ENCODE measurements at regions not wholly inside any gene's neighbourhood (a gene's known extent, or its start where the extent isn't known, plus 50 kb on each side); places are given as distances from the start of the nearest gene placed in this dataset.
"Not testable (repeated sequence)": the region's sequence is repeated elsewhere in the genome, so short reads cannot be mapped to it uniquely, and the experiment has no call there.

- DNase-seq: no peak
These were observed 581.4 kb upstream of the DPPA4 start for GRCh38 chr3:109918740-109919139.

DNA sequence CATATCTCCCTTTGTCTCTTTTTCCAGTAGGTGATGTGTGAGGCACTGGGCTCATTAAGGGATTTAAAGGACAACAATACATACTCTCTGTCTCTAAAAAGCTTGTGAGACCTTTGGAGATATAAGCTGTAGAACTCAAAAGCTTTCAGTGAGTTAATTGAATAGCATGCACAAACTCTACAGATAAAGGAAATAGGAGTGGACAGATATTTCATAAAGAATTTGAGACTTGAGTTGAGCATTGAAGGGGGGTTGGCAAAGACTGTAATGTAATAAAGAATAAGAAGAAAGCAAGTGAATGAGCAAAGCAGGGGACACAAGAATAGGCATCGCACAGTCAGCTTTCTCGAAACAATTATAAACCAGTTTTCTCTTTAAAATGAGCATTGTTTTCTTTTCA, 583.4 kb upstream of the DPPA4 start:
- no peak for DNase-seq

GRCh38 chr3:109921509-109921908, 584.2 kb upstream of the DPPA4 start:
- no peak for DNase-seq

DNA sequence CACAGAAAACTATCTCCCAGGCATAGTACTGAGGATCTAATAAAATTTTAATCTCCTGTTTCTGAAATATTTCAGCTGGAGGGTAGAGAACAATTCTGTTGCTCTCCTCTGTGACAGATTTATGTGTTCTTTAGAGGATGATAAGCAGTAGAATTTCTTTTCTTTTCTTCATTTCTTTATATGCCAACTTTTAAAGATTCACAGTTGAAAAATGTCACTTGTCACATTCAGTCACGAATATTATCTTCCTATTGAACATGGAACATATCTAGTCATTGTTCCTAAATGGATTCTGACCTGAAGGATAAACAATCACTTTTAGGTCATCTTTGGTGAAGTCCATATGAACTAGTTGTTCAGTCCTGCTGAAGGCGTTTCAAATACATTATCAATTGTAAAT, 585.5 kb upstream of the DPPA4 start:
- no peak for DNase-seq

DNA sequence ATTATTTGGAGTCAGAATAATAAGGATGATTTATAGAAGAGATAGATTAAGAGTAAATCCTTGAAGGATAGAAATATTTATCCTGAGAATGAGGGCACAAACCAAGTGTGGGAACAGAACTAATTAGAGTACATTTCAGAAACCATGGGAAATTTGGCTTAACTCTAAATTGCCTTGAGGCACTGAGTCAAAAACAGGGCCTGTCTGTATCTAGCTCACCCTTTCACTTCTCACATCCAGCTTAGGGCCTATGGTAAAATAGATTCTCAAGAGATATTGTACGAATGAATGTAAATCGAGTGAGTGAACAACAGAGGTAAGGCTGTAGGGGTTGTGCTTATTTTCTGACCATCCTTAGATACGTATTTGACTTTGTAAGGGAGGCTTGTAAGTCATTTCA, 586.1 kb upstream of the DPPA4 start:
- no peak for DNase-seq

- no peak for DNase-seq
These were observed 586.9 kb upstream of the DPPA4 start for GRCh38 chr3:109924196-109924595.

GRCh38 chr3:109926376-109926775, 589.0 kb upstream of the DPPA4 start:
- no peak for DNase-seq

DNA sequence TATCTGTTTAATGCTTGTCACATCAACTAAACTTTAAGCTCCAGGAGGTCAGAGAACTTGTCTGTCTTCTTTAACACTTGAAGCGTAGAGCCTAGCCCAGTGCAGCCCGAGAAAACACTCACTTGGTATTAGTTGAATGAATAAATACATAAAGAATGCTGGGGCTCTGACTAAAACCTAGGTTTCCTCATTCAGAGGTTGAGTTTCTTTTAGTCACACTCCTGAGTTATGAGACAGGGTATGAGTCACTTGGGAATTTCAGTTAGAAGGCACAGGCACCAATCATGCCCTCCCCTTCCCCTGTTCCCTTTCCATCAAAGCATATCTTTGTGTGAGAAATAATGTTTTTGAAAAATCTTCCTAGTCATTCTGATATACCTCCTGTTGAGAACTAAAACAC, 589.8 kb upstream of the DPPA4 start:
- peak; percentile 7 to 15 for DNase-seq

DNA sequence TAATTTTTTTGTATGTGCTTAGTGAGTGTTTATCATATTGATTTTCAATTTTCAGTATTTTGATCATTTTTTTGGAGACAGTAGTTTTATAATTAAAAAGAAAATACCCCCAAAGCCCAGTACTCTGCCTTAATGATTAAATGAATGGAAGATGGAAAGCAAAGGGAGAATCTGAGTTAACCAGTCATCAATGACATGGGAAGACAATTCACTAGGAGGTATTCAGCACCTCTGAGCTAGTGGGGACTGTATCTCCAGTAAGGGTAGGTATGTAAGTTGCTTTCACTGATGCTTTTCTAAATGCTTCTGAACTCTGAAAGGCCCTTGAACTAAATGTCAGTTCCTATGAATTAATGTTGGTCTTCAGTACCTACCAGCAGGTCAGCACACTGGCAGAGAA, 590.4 kb upstream of the DPPA4 start:
- DNase-seq: no peak

DNA sequence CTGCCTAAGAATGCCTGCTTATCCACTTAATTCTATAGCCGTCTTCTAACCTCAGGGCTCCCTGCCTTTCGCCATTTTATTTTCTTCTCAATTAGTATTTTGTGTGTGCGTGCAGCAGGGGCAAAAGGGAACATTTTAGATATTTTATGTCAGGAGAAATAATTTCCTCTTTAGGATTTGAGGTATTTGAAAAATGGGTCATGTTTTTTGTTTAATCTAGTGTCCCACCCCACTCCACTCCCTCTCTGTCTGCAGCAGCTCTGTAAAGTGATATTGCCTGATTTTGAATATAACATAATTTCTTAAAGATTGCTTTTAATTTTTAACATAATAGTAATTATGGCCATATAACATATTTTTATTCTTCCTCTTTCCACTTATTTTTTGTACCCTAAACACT, 593.2 kb upstream of the DPPA4 start:
- DNase-seq: no peak

GRCh38 chr3:109933576-109933975, 596.2 kb upstream of the DPPA4 start:
- no peak for DNase-seq

GRCh38 chr3:109939817-109940216, 602.5 kb upstream of the DPPA4 start:
- no peak for DNase-seq

DNA sequence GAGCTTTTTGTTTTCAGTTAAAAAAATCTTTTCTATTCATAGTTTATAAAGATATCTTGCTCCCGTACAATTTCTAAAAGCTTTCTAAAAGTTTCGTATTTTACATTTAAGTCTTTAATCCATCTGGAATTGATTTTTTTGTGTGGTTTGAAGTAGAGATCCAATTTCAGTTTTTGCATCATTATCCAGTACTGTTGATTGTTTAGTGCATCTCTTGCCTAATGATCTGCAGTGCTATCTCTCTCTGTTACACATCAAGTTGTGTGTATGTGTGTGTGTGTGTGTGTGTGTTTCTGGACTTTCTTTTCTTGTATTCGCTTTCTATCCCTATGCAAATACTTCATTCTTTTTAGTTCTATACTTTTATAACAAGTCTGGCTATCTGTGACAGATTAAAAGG, 605.8 kb upstream of the DPPA4 start:
- no peak for DNase-seq

- DNase-seq: no peak
These were observed 607.5 kb upstream of the DPPA4 start for GRCh38 chr3:109944836-109945235.

DNA sequence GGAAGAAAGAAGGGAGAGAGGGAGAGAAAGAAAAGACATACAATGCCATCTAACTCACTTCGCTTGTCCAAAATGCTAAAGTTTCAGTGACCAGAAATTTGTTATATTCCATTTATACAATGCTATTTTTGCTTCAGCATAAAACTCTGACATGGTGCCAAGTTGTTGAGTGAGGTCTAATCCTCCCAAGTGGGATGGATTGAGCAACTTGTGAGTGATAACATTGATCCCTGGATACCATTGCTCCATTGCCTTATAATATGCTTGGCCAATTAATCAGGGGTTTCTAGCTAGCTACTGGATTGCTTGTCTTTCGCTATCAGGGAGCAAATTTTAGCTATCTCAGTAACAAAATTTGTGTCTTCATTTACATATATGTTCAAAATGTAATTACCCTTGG, 615.6 kb upstream of the DPPA4 start:
- DNase-seq: no peak

- no peak for DNase-seq
These were observed 626.5 kb upstream of the DPPA4 start for GRCh38 chr3:109963831-109964230.

DNA sequence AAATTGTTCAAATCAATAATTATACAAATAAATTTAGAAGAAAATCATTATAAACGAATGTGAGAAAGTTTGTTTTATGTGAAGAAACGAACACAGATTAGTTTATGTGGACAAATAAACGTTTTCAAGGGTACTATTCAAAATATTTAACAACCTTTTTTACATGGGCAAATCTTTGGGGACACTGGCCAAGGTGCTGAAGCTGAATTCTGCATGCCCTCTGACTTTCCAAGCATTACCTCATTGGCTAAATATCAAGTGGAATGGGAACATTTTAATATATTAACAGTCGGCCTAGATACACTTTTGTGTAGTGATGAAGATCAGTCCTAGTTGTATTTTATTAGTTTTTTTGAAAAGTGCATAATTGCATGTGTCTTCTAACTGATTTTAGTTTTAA, 636.4 kb upstream of the DPPA4 start:
- no peak for DNase-seq

DNA sequence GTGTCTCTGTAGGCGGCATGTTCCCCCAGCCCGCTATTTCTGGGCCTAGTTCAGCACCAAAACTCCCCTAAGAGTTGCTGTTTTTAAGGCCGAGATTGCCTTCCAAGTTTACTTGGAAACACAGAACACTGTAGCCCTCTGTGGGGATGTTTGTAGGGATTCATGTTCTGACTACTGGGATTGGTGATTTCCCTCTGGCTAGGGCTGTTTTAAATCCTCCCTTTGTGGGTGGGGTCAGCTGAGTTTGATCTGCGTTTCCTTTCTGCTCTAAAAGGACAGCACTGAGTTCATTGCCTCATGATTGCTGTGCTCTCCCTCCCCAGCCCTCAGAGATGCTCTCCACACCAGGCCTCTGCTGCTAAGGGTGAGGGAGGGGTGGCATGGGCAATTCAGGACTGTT, 640.6 kb upstream of the DPPA4 start:
- no peak for DNase-seq

GRCh38 chr3:109982201-109982600, 644.9 kb upstream of the DPPA4 start:
- DNase-seq: no peak

DNA sequence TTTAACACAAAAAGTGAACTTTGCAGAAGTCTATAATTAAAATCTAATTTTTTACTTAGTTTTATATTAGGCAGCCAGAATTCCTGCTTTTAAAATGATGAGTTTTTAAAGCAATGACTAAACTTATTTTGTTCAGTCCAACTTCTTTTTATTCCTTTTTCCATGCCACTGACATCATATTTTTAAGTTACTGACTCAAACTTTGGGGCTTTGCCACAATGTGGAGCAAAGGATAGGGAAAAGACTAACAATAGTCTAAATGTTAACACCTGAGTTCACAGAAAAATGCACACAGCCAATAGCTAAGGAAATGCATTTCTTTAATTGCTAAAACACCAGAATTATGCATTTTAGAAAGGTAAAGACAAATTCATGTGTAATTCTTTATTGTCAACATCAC, 647.6 kb upstream of the DPPA4 start:
- DNase-seq: no peak

DNA sequence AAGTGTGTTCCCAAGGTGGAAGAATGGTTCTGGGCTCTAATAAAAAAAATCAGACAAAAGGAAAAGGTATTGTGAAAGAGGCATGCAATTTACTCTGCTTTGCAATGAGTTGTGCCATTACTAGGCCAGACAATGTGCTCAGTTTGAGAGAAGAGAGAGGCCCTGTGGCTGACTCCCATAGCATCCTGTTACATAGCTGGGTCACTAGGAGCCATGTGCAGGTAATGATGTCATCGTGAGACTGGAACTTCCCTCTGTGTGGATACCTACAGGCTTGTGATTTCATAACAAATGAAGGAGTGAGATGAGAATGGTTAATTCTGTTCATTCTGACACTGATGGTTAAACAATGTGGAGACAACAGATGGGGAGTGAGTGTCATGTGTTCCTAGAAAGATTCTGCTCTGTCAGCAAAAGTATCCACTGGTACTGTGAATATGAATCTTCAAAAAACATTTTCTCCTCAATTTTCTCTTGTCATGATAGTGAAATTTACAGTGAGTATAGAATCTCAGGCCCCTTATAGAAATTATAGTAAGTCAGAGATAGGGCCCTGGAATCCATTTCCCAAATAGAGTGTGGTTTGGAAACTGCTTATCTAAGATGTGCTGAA, 648.7 kb upstream of the DPPA4 start:
- DNase-seq: no peak

DNA sequence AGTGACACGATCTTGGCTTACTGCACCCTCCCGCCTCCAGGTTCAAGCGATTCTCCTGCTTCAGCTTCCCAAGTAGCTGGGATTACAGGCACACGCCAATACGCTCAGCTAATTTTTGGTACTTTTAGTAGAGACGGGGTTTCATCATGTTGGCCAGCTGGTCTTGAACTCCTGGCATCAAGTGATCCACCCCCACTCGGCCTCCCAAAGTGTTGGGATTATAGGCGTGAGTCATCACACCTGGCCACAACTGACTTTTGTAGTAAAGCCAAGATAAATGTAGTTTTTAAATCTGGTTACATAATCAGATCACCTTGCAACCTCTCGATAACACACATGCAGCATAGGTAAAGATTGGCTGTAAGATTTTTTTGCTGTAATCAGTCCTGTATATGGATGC, 657.5 kb upstream of the DPPA4 start:
- no peak for DNase-seq

GRCh38 chr3:109995377-109995776, 658.0 kb upstream of the DPPA4 start:
- no peak for DNase-seq

GRCh38 chr3:110001905-110002304, 664.6 kb upstream of the DPPA4 start:
- DNase-seq: not testable (repeated sequence)

GRCh38 chr3:110006913-110007312, 669.6 kb upstream of the DPPA4 start:
- DNase-seq: no peak
